ENCODE measurements at regions not wholly inside any gene's neighbourhood (a gene's known extent, or its start where the extent isn't known, plus 50 kb on each side); places are given as distances from the start of the nearest gene placed in this dataset.

DNA sequence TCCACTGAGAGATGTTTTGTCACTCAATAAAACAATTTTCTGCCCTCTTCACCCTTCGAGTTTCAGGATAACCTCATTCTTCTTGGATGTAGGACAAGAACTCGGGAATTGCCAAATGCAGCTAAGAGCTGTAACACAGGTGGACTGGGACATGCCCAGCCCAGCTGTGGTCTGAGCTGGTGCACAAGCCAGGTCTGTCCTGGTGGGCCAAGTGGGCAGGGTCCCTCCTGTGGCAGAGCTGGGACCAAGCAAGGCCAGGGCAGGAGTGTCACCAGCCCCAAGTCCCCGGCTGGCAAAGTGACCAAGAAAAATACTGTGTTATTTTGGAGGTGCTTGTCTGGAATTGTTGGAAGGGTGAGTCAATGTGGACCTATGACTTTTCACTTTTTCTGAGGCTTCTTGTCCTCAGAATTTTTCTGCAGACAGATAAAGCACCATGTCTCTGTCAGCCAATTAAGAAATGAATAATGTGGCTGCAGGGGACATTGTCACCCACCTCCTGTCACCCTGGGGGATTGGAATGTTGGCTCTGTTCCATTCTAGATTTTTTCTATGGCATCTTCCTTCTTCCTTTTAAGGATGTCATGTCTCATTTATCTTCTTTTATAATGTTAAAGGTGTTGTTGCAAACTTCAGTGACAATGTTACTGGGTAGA lies 645.2 kb upstream of the EPHA6 start:
- no peak overlapping the region for H3K27ac Mint-ChIP-seq

DNA sequence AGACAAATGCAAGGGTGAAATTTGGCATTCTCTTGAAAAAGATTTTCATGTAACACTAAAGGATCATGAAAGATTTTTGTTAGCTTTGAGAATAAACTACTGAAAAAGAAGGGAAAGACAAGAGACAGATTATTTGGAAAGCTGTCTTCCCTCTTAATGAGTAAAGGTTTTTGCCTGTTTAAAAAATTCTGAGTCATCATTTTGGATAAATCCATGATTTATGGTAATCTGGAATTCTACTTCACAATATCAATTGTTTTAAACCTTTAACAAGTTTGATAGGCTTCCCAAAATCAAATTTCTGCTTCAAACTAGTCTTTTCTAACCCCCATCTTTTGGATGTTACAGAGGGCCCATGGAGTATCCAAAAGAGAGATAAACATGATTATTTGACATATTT lies 641.5 kb upstream of the EPHA6 start:
- Mint-ChIP-seq H3K27ac (no peak overlapping the region), H3K4me3 (no peak overlapping the region), H3K9me3 (peaks cover 0 to 27% (median 13%) of the 10 kb centered on the region in 9 donors), H3K4me1 (no peaks in the 10 kb centered on the region), H3K27me3 (no peaks in the 10 kb centered on the region), H3K36me3 (peaks cover 0 to 4% (median 0%) of the 10 kb centered on the region in 3 donors)
- ATAC-seq (no peak), DNase-seq (no peak)
- POLR2A ChIA-PET = no interaction called here

More for the DNA sequence above, 645.2 kb upstream of the EPHA6 start:
- H3K4me1 Mint-ChIP-seq = no peaks in the 10 kb centered on the region
- ATAC-seq (no peak), DNase-seq (no peak)
- no peaks in the 10 kb centered on the region for H3K27me3 Mint-ChIP-seq
- peaks cover 0 to 20% (median 9%) of the 10 kb centered on the region in 9 donors for H3K9me3 Mint-ChIP-seq
- H3K4me3 Mint-ChIP-seq = no peak overlapping the region
- POLR2A ChIA-PET = no interaction called here
- H3K36me3 Mint-ChIP-seq = peaks cover 0 to 4% (median 0%) of the 10 kb centered on the region in 3 donors

DNA sequence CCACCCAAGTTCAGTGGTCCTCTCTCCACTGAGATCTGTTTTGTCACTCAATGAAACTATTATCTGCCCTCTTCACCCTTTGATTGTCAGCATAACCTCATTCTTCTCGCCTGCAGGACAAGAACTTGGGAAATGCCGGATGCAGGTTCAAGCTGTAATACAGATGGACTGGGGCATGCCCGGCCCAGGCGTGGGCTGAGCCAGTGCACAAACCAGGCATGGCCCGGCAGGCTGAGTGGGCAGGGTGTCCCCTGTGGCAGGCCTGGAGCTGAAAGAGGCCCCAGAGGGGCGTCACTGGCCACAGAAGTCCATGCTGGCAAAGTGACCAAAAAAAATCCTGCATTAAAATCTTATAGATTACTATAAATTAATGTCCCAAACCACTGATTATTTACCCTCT lies 638.9 kb upstream of the EPHA6 start:
- Mint-ChIP-seq H3K36me3 (no peaks in the 10 kb centered on the region), H3K9me3 (peaks cover 0 to 25% (median 11%) of the 10 kb centered on the region in 9 donors), H3K27ac (no peak overlapping the region), H3K27me3 (no peaks in the 10 kb centered on the region), H3K4me3 (no peak overlapping the region), H3K4me1 (no peaks in the 10 kb centered on the region)
- POLR2A ChIA-PET = no interaction called here
- DNase-seq (no peak), ATAC-seq (no peak)

DNA sequence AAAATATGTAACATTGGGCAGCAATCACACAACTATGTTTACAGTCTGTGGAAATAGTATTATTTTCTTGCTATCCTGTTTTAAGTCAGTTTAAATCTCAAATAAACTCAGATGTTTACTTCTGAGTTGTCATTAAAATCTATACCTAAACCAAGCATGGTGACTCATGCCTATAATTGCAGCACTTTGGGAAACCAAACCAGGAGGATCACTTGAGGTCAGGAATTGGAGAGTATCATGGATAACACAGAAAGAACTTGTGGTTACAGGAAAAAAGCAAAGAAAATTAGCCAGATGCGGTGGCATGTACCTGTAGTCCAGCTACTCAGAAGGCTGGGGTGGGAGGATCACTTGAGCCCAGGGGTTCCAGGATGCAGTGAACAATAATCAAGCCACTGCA lies 631.6 kb upstream of the EPHA6 start:
- Mint-ChIP-seq H3K27ac (no peak overlapping the region), H3K4me1 (no peaks in the 10 kb centered on the region), H3K27me3 (no peaks in the 10 kb centered on the region), H3K36me3 (no peaks in the 10 kb centered on the region), H3K9me3 (peaks cover 0 to 12% (median 6%) of the 10 kb centered on the region in 9 donors), H3K4me3 (no peak overlapping the region)
- POLR2A ChIA-PET = no interaction called here
- DNase-seq (no peak), ATAC-seq (no peak)

GRCh38 chr3:96183871-96184270 lies 630.5 kb upstream of the EPHA6 start:
- Mint-ChIP-seq H3K4me1 (no peaks in the 10 kb centered on the region), H3K9me3 (peaks cover 0 to 12% (median 6%) of the 10 kb centered on the region in 9 donors), H3K27ac (no peak overlapping the region), H3K27me3 (no peaks in the 10 kb centered on the region), H3K4me3 (no peak overlapping the region), H3K36me3 (no peaks in the 10 kb centered on the region)
- POLR2A ChIA-PET = no interaction called here
- DNase-seq (no peak), ATAC-seq (no peak)

DNA sequence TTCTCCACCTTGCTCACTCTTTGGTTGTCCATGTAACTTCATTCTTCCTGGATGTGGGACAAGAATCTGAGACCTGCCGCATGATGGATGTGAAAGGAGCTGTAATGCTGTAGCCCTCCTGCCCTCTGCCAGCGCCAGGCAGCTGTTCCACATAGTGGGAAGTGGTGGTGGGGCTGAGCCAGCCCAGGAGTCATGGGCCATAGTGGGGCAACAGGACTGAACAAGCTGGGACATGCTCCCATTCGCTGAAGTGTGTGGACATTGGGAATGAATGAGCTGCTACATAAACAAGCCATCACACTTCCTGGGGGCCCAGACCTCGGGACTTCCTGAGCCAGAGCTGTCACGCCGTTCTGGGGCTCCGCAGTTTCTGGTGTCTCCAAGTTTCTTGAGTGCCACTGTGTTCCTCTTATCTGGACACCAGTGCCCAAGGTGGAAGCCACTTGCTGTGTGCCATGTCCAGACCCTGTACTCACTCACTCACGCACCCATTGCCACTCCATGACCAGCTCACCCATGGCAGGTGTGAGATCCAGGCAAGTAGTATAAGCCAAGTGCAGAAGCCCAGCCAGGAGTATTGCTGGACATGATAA lies 624.3 kb upstream of the EPHA6 start:
- POLR2A ChIA-PET = no interaction called here
- DNase-seq = no peak
- Mint-ChIP-seq H3K27me3 (no peaks in the 10 kb centered on the region), H3K4me3 (no peak overlapping the region), H3K4me1 (no peaks in the 10 kb centered on the region), H3K9me3 (peaks cover 0 to 10% (median 3%) of the 10 kb centered on the region in 9 donors), H3K27ac (no peak overlapping the region), H3K36me3 (no peaks in the 10 kb centered on the region)
- no peak for ATAC-seq

- no peak overlapping the region for H3K27ac Mint-ChIP-seq
- DNase-seq (no peak), ATAC-seq (no peak)
- no peak overlapping the region for H3K4me3 Mint-ChIP-seq
- H3K9me3 Mint-ChIP-seq = peaks cover 0 to 9% (median 2%) of the 10 kb centered on the region in 9 donors
- no peaks in the 10 kb centered on the region for H3K36me3 Mint-ChIP-seq
- H3K4me1 Mint-ChIP-seq = no peaks in the 10 kb centered on the region
- POLR2A ChIA-PET = no interaction called here
- no peaks in the 10 kb centered on the region for H3K27me3 Mint-ChIP-seq
Measured at GRCh38 chr3:96192966-96193550, 621.3 kb upstream of the EPHA6 start.

- H3K27ac Mint-ChIP-seq = no peak overlapping the region
- H3K27me3 Mint-ChIP-seq = no peaks in the 10 kb centered on the region
- no peak for DNase-seq
- H3K9me3 Mint-ChIP-seq = peaks cover 2 to 40% (median 10%) of the 10 kb centered on the region in 9 donors
- ATAC-seq = no peak
- no peak overlapping the region for H3K4me3 Mint-ChIP-seq
- H3K36me3 Mint-ChIP-seq = peaks cover 0 to 6% (median 0%) of the 10 kb centered on the region in 3 donors
- POLR2A ChIA-PET = no interaction called here
- no peaks in the 10 kb centered on the region for H3K4me1 Mint-ChIP-seq
Measured at GRCh38 chr3:96200897-96201296, 613.5 kb upstream of the EPHA6 start.

DNA sequence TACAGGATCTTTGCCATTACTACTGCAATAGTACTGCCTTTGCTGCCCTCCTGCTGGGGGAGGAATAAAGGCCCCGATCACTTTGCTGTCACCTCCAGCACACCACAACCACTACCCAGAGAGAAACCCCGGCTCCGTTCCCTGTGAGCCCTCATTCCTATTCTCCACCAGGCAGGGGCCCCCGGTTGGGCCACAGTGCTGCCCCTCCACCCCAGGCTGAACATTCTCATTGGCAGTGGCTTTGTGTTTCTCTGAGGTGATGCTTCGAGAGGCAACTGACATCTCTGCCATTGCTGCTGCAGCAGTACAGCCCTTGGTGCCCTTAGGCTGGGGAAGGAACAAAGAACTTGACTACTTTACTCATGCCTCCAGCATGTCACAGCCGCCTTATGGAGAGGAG lies 612.9 kb upstream of the EPHA6 start:
- H3K4me1 Mint-ChIP-seq = no peaks in the 10 kb centered on the region
- peaks cover 0 to 6% (median 0%) of the 10 kb centered on the region in 3 donors for H3K36me3 Mint-ChIP-seq
- peaks cover 4 to 40% (median 10%) of the 10 kb centered on the region in 9 donors for H3K9me3 Mint-ChIP-seq
- H3K27me3 Mint-ChIP-seq = no peaks in the 10 kb centered on the region
- H3K4me3 Mint-ChIP-seq = no peak overlapping the region
- ATAC-seq = no peak
- POLR2A ChIA-PET = no interaction called here
- no peak overlapping the region for H3K27ac Mint-ChIP-seq
- DNase-seq = no peak

DNA sequence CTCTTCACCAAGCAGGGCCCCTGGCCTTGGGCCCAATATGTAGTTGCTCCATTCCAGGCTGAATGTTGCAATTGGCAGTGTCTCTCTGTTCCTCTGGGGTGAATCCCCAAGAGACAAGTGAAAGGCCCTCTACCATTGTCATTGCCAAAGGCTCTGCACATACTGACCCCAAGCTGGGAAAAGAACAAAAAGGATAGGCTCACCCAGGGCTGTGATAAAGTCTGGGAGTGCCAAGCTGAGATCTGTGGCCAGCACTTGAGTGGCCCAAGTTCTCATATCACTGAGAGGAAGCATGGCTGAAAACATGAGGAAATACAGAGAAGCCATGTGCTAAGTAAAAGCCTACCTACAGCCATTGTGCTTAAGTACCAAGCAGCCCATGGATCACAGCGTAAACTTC lies 612.2 kb upstream of the EPHA6 start:
- POLR2A ChIA-PET = no interaction called here
- Mint-ChIP-seq H3K27me3 (no peaks in the 10 kb centered on the region), H3K36me3 (peaks cover 0 to 6% (median 0%) of the 10 kb centered on the region in 3 donors), H3K27ac (no peak overlapping the region), H3K4me1 (no peaks in the 10 kb centered on the region), H3K4me3 (no peak overlapping the region), H3K9me3 (peaks cover 2 to 40% (median 10%) of the 10 kb centered on the region in 9 donors)
- ATAC-seq (no peak), DNase-seq (no peak)

DNA sequence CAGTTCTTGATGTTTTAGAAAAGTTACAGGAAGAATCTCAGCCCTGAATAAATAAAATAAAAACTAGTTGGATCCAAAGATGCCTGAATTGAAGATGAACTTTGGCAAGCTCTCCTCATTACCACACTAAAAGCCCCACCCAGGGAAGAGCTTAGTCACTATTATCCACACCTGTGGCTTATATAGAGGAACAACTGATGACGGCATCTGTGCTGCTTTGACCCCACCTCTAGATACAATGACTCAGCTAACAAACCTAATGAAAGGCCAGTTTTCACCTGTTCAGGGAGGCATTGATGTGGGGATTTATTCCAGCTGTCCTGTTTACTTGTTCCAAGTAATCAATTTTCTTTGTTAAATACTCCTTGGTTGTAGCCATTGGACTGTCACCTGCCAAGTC lies 604.7 kb upstream of the EPHA6 start:
- Mint-ChIP-seq H3K27ac (no peak overlapping the region), H3K4me3 (no peak overlapping the region)
- ATAC-seq = no peak

DNA sequence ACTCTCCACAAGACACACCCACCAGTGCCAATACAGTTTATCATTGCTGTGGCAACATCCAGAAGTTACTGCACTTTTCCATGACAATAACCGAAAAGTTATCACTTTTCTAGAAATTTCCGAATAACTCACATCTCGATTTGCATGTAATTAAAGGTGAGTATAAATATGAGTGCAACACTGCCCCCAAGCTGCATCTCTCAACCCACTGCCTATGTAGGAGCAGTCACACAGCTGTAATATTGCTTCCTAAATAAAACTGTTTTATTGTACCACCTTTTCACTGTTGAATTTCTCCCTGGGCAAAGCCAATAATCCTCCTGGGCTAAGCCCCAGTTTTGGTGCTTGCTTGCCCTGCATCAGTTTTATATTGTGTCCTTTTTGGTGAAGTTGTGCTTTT lies 601.0 kb upstream of the EPHA6 start:
- POLR2A ChIA-PET = no interaction called here
- DNase-seq = no peak
- no peak overlapping the region for H3K4me3 Mint-ChIP-seq
- H3K4me1 Mint-ChIP-seq = no peaks in the 10 kb centered on the region
- H3K36me3 Mint-ChIP-seq = no peaks in the 10 kb centered on the region
- H3K9me3 Mint-ChIP-seq = peaks cover 7 to 39% (median 17%) of the 10 kb centered on the region in 9 donors
- no peaks in the 10 kb centered on the region for H3K27me3 Mint-ChIP-seq
- ATAC-seq = no peak
- no peak overlapping the region for H3K27ac Mint-ChIP-seq

More for the DNA sequence above, 604.7 kb upstream of the EPHA6 start:
- Mint-ChIP-seq H3K36me3 (no peaks in the 10 kb centered on the region), H3K9me3 (peaks cover 10 to 45% (median 16%) of the 10 kb centered on the region in 9 donors), H3K27me3 (no peaks in the 10 kb centered on the region), H3K4me1 (no peaks in the 10 kb centered on the region)
- POLR2A ChIA-PET = no interaction called here
- no peak for DNase-seq

- no peak overlapping the region for H3K27ac Mint-ChIP-seq
Measured at GRCh38 chr3:96214941-96215340, 599.5 kb upstream of the EPHA6 start.

More at GRCh38 chr3:96214941-96215340, 599.5 kb upstream of the EPHA6 start:
- Mint-ChIP-seq H3K4me1 (no peaks in the 10 kb centered on the region), H3K27me3 (no peaks in the 10 kb centered on the region), H3K4me3 (no peak overlapping the region), H3K9me3 (peaks cover 3 to 35% (median 16%) of the 10 kb centered on the region in 9 donors), H3K36me3 (no peaks in the 10 kb centered on the region)
- ATAC-seq = no peak
- no peak for DNase-seq
- POLR2A ChIA-PET = no interaction called here

Data from naive thymus-derived CD8-positive, alpha-beta T cell (primary cell).